ENCODE measurements at regions not wholly inside any gene's neighbourhood (a gene's known extent, or its start where the extent isn't known, plus 50 kb on each side); places are given as distances from the start of the nearest gene placed in this dataset.

- DNase-seq (ENCODE audit: extremely low read depth in 1 of 11, low read depth in 9 of 11, low spot score in 4 of 11), result no peak
Measured at GRCh38 chr11:15772547-15772946, 583.8 kb downstream of the SOX6 start.

- no peak for DNase-seq (ENCODE audit: extremely low read depth in 1 of 11, low read depth in 9 of 11, low spot score in 4 of 11)
Measured at GRCh38 chr11:15772981-15773380, 583.4 kb downstream of the SOX6 start.

- peak in 1 of 11 donors; percentile 47 for DNase-seq (ENCODE audit: extremely low read depth in 1 of 11, low read depth in 9 of 11, low spot score in 4 of 11)
Measured at GRCh38 chr11:15773476-15774387, 582.6 kb downstream of the SOX6 start.

GRCh38 chr11:15774388-15774939 lies 581.9 kb downstream of the SOX6 start:
- no peak for DNase-seq (ENCODE audit: extremely low read depth in 1 of 11, low read depth in 9 of 11, low spot score in 4 of 11)

GRCh38 chr11:15775015-15775541 lies 581.3 kb downstream of the SOX6 start:
- DNase-seq (ENCODE audit: extremely low read depth in 1 of 11, low read depth in 9 of 11, low spot score in 4 of 11), result no peak

GRCh38 chr11:15775797-15776196 lies 580.5 kb downstream of the SOX6 start:
- no peak for DNase-seq (ENCODE audit: extremely low read depth in 1 of 11, low read depth in 9 of 11, low spot score in 4 of 11)

- no peak for DNase-seq (ENCODE audit: extremely low read depth in 1 of 11, low read depth in 9 of 11, low spot score in 4 of 11)
Measured at GRCh38 chr11:15776366-15776765, 580.0 kb downstream of the SOX6 start.

GRCh38 chr11:15779518-15779917 lies 576.8 kb downstream of the SOX6 start:
- no peak for DNase-seq (ENCODE audit: extremely low read depth in 1 of 11, low read depth in 9 of 11, low spot score in 4 of 11)

- no peak for DNase-seq (ENCODE audit: extremely low read depth in 1 of 11, low read depth in 9 of 11, low spot score in 4 of 11)
Measured at GRCh38 chr11:15780382-15780781, 576.0 kb downstream of the SOX6 start.

GRCh38 chr11:15780837-15781236 lies 575.5 kb downstream of the SOX6 start:
- no peak for DNase-seq (ENCODE audit: extremely low read depth in 1 of 11, low read depth in 9 of 11, low spot score in 4 of 11)

- DNase-seq (ENCODE audit: extremely low read depth in 1 of 11, low read depth in 9 of 11, low spot score in 4 of 11), result no peak
Measured at GRCh38 chr11:15783619-15784018, 572.7 kb downstream of the SOX6 start.

- no peak for DNase-seq (ENCODE audit: extremely low read depth in 1 of 11, low read depth in 9 of 11, low spot score in 4 of 11)
Measured at GRCh38 chr11:15793043-15793996, 563.0 kb downstream of the SOX6 start.

- no peak for DNase-seq (ENCODE audit: extremely low read depth in 1 of 11, low read depth in 9 of 11, low spot score in 4 of 11)
Measured at GRCh38 chr11:15794361-15795150, 561.8 kb downstream of the SOX6 start.

GRCh38 chr11:15795378-15795777 lies 561.0 kb downstream of the SOX6 start:
- no peak for DNase-seq (ENCODE audit: extremely low read depth in 1 of 11, low read depth in 9 of 11, low spot score in 4 of 11)

- no peak for DNase-seq (ENCODE audit: extremely low read depth in 1 of 11, low read depth in 9 of 11, low spot score in 4 of 11)
Measured at GRCh38 chr11:15800111-15800800, 556.1 kb downstream of the SOX6 start.

- no peak for DNase-seq (ENCODE audit: extremely low read depth in 1 of 11, low read depth in 9 of 11, low spot score in 4 of 11)
Measured at GRCh38 chr11:15801126-15801525, 555.2 kb downstream of the SOX6 start.

GRCh38 chr11:15801616-15802015 lies 554.7 kb downstream of the SOX6 start:
- DNase-seq (ENCODE audit: extremely low read depth in 1 of 11, low read depth in 9 of 11, low spot score in 4 of 11), result no peak

GRCh38 chr11:15805726-15806125 lies 550.6 kb downstream of the SOX6 start:
- DNase-seq (ENCODE audit: extremely low read depth in 1 of 11, low read depth in 9 of 11, low spot score in 4 of 11), result no peak
